Upper lobe of right lung (tissue), 1 donor: ENCODE measurements at regions not wholly inside any gene's neighbourhood (a gene's known extent, or its start where the extent isn't known, plus 50 kb on each side); places are given as distances from the start of the nearest gene placed in this dataset.
A peak's percentile ranks its signal among the peaks of the same experiment; 100 is the strongest.
"Not testable (repeated sequence)": the region's sequence is repeated elsewhere in the genome, so short reads cannot be mapped to it uniquely, and the experiment has no call there.

Source experiments
- ATAC-seq: fragments of 200-7000 bp; cut with Tn5 transposase; one replicate; pipeline ENCODE4 v1.9.1; 2020; ENCODE audit warnings: mild to moderate bottlenecking, moderate library complexity
- DNase-seq: peaks from one replicate; pipeline ENCODE4 v3.0.0-alpha.2; 2020
- H3K27ac ChIP-seq: fragments of 200-600 bp; one replicate; pipeline ENCODE4 v1.8.0; 2022
- H3K27me3 ChIP-seq: fragments of 200-600 bp; one replicate; pipeline ENCODE4 v1.8.0; 2022; ENCODE audit warnings: mild to moderate bottlenecking
- H3K36me3 ChIP-seq: fragments of 200-600 bp; one replicate; pipeline ENCODE4 v1.8.0; 2022
- H3K4me1 ChIP-seq: fragments of 200-600 bp; one replicate; pipeline ENCODE4 v1.8.0; 2022
- H3K4me3 ChIP-seq: fragments of 200-600 bp; one replicate; pipeline ENCODE4 v1.8.0; 2022; ENCODE audit warnings: mild to moderate bottlenecking
- H3K9me3 ChIP-seq: fragments of 200-600 bp; one replicate; pipeline ENCODE4 v1.8.0; 2022
- intact Hi-C: fragments of 100-400 bp; cut with DNase I; formaldehyde crosslinking; loops from one replicate; pipeline ENCODE4 v1.11.0; 2022
- TF ChIP-seq, protein P1 (sequence below): fragments of 200-600 bp; IDR thresholded peaks from one replicate; pipeline ENCODE4 v1.8.0; 2022; ENCODE audit warnings: antibody characterized with exemption
- donor health status: DM: no; HTN: yes; CAD: no; lungs with severe emphysema.

GRCh38 chr5:135739383-135739981 is 95.0 kb upstream of the SLC25A48 start:
- no peak overlapping the region for H3K4me3 ChIP-seq
- H3K4me1 ChIP-seq: no peaks in the 10 kb centered on the region
- no peak for DNase-seq
- no peaks in the 10 kb centered on the region for H3K9me3 ChIP-seq
- H3K27me3 ChIP-seq: no peaks in the 10 kb centered on the region
- ATAC-seq: peak; percentile 36
- TF ChIP-seq, protein P1, sequence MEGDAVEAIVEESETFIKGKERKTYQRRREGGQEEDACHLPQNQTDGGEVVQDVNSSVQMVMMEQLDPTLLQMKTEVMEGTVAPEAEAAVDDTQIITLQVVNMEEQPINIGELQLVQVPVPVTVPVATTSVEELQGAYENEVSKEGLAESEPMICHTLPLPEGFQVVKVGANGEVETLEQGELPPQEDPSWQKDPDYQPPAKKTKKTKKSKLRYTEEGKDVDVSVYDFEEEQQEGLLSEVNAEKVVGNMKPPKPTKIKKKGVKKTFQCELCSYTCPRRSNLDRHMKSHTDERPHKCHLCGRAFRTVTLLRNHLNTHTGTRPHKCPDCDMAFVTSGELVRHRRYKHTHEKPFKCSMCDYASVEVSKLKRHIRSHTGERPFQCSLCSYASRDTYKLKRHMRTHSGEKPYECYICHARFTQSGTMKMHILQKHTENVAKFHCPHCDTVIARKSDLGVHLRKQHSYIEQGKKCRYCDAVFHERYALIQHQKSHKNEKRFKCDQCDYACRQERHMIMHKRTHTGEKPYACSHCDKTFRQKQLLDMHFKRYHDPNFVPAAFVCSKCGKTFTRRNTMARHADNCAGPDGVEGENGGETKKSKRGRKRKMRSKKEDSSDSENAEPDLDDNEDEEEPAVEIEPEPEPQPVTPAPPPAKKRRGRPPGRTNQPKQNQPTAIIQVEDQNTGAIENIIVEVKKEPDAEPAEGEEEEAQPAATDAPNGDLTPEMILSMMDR: no peak
- no peaks in the 10 kb centered on the region for H3K36me3 ChIP-seq
- no peak overlapping the region for H3K27ac ChIP-seq
- intact Hi-C loops: no loop called here

DNA sequence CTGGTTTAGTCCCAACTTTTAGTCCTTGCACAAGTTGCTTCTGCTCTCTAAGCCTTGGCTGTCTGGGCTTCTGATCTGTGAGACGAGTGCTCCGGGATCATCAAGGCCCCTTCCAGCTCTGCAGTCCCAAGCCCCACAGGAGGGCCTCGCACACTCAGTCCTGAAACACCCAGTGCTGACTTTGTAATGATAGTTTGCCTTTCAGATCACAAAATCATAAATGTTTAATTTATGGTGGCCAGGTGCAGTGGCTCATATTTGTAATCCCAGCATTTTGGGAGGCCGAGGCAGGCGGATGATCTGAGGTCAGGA is 95.9 kb upstream of the SLC25A48 start:
- no peaks in the 10 kb centered on the region for H3K4me1 ChIP-seq
- no peak for ATAC-seq
- no peak overlapping the region for H3K27ac ChIP-seq
- no peaks in the 10 kb centered on the region for H3K36me3 ChIP-seq
- intact Hi-C loops: no loop called here
- DNase-seq: no peak
- no peaks in the 10 kb centered on the region for H3K27me3 ChIP-seq
- no peaks in the 10 kb centered on the region for H3K9me3 ChIP-seq
- TF ChIP-seq, protein P1: no peak
- no peak overlapping the region for H3K4me3 ChIP-seq

DNA sequence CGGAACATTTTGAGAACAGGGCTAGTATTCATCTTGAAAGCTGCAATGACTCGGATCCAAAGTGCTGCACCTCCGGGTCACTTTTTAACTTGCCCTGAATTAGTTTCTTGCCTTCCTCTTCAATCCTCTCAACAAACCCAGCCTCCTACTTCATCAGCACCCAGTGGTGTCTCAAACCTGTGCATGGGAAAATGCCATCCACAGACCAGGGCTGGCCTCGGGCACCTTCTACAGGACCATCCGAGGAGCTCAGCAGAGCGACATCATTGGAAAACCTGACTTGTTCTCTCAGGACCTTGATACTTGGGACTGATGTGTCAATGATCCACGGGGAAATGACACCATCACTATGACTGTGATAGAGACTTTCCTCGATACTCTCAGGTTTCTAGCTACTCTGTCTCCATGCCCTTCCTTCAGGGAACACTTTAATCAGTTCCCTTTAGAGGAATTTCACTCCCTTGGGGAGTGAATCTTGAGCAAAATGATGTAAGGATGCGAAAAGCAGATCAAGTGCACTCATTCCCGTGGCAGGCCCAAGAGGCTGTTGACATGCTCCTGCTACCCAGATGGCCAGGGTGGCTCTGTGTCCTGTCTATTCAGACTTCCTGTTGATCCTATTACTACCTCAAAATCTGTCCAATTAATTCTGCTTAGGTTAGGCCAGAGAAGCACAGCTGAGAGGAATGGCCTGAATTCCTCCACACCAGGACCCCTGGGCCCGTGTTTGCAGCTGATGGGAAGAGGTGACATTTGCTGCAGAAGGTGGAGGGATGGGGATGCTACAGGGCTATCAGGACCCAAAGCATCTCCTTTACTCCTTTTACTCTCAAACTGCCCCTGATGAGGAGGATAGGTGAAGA is 96.5 kb upstream of the SLC25A48 start:
- H3K27ac ChIP-seq: no peak overlapping the region
- TF ChIP-seq, protein P1: no peak
- ATAC-seq (peak; percentile 10), DNase-seq (no peak)
- no peaks in the 10 kb centered on the region for H3K27me3 ChIP-seq
- H3K9me3 ChIP-seq: no peaks in the 10 kb centered on the region
- H3K4me3 ChIP-seq: no peak overlapping the region
- no peaks in the 10 kb centered on the region for H3K36me3 ChIP-seq
- intact Hi-C loops: no loop called here
- no peaks in the 10 kb centered on the region for H3K4me1 ChIP-seq

DNA sequence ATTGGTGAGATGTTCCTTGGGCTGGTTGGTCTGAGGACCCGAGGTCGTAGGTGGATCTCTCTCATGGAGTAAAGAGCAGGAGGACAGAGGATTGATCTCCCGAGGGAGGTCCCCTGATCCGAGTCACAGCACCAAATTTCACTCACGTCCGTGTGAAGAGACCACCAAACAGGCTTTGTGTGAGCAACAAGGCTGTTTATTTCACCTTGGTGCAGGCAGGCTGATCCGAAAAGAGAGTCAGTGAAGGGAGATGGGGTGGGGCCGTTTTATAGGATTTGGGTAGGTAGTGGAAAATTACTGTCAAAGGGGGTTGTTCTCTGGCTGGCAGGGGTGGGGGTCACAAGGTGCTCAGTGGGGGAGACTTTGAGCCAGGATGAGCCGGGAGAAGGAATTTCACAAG is 97.5 kb upstream of the SLC25A48 start:
- H3K4me3 ChIP-seq, ATAC-seq, H3K4me1 ChIP-seq, H3K36me3 ChIP-seq, H3K9me3 ChIP-seq, intact Hi-C loops, H3K27me3 ChIP-seq, H3K27ac ChIP-seq, DNase-seq: not testable (repeated sequence)

GRCh38 chr5:135735831-135736230 is 98.6 kb upstream of the SLC25A48 start:
- H3K27ac ChIP-seq: no peak overlapping the region
- TF ChIP-seq, protein P1: no peak
- ATAC-seq (no peak), DNase-seq (no peak)
- H3K36me3 ChIP-seq: no peaks in the 10 kb centered on the region
- no peaks in the 10 kb centered on the region for H3K4me1 ChIP-seq
- intact Hi-C loops: no loop called here
- no peaks in the 10 kb centered on the region for H3K27me3 ChIP-seq
- H3K9me3 ChIP-seq: no peaks in the 10 kb centered on the region
- no peak overlapping the region for H3K4me3 ChIP-seq

DNA sequence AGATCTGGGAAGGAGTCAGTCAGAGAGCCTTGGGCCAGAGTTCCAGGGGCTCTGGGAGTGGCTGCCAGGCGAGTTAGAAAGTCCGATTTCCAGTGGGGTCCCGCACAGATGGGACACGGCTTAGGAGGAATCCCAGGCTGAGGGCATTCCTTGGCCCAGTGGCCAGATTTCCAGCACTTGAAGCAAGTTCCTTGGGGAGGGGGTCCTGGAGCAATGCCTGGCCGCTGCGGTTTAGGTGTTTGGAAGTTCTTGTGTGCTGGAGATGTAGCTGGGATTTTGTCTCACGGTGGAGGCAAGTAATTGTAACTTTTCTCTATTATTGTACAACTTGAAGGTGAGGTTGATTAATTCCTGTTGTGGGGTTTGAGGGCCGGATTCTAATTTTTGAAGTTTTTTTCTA is 99.5 kb upstream of the SLC25A48 start:
- intact Hi-C loops, H3K27ac ChIP-seq: not testable (repeated sequence)

DNA sequence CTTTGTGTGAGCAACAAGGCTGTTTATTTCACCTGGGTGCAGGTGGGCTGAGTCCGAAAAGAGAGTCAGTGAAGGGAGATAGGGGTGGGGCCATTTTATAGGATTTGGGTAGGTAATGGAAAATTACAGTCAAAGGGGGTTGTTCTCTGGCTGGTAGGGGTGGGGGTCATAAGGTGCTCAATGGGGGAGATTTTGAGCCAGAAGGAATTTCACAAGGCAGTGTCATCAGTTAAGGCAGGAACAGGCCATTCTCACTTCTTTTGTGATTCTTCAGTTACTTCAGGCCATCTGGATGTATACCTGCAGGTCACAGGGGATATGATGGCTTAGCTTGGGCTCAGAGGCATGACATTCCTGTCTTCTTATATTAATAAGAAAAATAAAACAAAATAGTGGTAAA is 103.4 kb upstream of the SLC25A48 start:
- H3K27me3 ChIP-seq, H3K4me1 ChIP-seq, intact Hi-C loops, H3K4me3 ChIP-seq, H3K9me3 ChIP-seq, DNase-seq, H3K27ac ChIP-seq, ATAC-seq, H3K36me3 ChIP-seq: not testable (repeated sequence)

More for the DNA sequence above, 99.5 kb upstream of the SLC25A48 start:
- H3K36me3 ChIP-seq, H3K27me3 ChIP-seq, H3K4me1 ChIP-seq, DNase-seq, H3K4me3 ChIP-seq, H3K9me3 ChIP-seq, ATAC-seq: not testable (repeated sequence)

- H3K4me3 ChIP-seq, H3K27ac ChIP-seq, H3K36me3 ChIP-seq, H3K9me3 ChIP-seq, intact Hi-C loops, ATAC-seq, H3K27me3 ChIP-seq, DNase-seq, H3K4me1 ChIP-seq: not testable (repeated sequence)
Measured at GRCh38 chr5:135730161-135730560, 104.3 kb upstream of the SLC25A48 start.
